GM19397 (cell line): ENCODE measurements at regions not wholly inside any gene's neighbourhood (a gene's known extent, or its start where the extent isn't known, plus 50 kb on each side); places are given as distances from the start of the nearest gene placed in this dataset.
"Not testable (repeated sequence)": the region's sequence is repeated elsewhere in the genome, so short reads cannot be mapped to it uniquely, and the experiment has no call there.

Experiments
- ATAC-seq: cut with Tn5 transposase; IDR thresholded peaks from one replicate; pipeline ENCODE4 v1.9.1; 2021; ENCODE audit warnings: mild to moderate bottlenecking, moderate library complexity; ENCODE audit not compliant: unreplicated experiment

DNA sequence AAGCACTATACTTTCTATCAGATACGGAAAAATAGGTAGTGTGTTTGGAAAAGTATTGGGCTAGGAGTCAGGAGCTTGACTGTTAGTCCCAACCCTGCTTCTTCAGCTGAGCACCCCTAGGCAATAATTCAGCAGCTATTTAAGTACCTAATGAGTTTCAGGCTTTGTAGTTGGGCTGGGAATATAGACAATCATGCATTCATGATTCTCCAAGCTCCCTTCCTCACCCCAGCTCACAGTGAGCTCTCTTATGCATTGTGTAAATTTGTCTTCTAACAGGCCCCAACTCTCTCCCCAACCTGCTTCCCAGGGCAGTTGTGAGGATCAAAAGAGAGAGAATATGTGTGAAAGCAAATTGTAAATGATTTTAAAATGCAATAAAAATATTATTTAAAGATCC lies 201.2 kb downstream of the MSX2 start:
- ATAC-seq = no peak

DNA sequence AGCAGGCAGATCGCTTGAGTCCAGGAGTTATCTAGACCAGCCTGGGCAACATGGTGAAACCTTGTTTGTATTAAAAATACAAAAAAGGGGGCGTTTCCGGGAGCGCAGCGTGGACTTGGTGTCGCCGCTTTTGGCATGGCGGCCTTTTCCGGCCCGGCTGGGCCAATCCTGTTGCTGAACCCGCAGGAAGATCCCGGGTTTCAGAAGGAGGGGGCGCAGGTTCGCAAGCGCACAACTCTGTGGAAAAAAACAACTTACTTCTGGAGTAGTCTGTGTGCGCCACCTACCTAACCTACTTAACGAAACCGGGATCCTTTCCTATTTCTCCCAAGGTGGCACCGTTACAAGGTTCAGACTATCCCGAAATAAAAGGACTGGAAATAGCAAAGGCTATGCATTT lies 198.6 kb downstream of the MSX2 start:
- no peak for ATAC-seq

DNA sequence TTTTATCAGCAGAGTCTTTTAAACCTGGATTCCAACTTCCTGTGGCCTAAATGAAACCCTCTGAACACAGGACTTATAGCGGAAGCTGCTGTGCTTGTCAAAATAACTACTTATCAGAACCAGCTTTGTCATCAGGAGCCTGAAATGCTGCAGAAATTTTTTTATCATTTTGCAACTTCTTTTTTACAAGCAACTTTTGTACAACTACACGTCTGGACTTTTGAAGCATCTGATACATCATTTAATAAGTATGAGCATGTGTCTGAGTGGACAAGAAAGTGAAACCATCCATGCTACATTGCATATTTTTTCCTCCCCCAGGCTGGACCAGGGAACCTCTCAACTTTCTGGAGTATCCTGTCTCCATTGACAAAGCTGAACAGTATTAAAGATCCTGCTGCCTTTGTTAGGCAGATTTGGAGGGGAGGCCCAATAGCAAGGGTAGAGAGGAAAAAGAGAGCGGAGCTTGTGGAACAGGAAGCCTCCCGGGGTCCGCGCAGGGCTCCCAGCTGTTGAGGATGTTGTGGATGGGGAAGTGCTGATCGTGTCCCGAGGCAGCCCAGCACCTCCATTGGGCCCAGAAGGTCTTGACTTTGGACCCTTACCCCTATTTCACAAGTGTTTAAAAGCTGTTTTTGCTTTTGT lies 196.6 kb downstream of the MSX2 start:
- no peak for ATAC-seq

DNA sequence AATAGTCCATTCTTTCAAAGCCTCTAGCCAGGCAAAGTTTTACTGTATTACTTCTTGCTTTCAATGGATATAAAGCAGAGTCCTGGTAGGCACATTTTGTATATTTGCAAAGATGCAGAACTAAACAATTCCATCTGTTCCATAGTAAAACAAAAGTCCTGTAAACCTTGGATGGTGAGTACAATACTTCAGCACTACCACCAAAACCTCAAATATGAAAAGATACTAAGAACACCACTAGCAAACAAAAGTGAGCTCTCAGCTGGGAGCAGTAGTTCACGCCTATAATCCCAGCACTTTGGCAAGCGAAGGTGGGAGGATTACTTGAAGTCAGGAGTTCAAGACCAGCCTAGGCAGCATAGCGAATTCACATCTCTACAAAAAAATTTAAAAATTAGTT lies 195.0 kb downstream of the MSX2 start:
- ATAC-seq = no peak

- ATAC-seq = no peak
Observed at GRCh38 chr5:174918655-174919054, 194.3 kb downstream of the MSX2 start.

DNA sequence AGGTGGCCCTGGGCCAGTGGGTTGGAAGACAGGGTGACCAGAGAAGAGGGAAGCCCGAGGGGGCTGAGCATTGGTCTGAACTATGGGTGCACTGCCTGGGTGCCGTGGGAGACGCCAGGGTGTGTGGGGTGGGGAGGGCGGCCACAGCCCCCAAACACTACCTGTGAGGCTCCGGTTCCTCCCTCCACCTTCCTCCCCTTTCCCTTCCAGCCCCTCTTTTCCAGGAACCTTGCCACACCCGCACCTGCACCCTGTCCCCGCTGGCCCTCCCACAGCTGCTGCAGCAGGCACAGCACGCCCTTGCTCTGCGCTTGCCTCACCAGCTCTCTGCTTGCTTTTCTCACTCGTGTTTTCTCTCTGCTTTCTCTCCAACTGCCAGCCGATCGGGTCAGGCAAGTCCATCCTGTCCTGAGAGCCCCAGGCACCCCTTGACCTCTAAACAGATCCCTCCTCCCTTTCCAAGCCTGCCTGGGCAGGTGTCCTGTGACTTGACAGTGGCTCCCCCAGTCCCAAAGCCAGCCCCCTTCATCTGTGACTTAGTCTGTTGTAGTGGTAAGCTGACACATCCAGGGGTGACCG lies 193.7 kb downstream of the MSX2 start:
- no peak for ATAC-seq

GRCh38 chr5:174917435-174917834 lies 193.1 kb downstream of the MSX2 start:
- not testable (repeated sequence) for ATAC-seq

- not testable (repeated sequence) for ATAC-seq
Observed at GRCh38 chr5:174916924-174917323, 192.5 kb downstream of the MSX2 start.

GRCh38 chr5:174916227-174916626 lies 191.8 kb downstream of the MSX2 start:
- ATAC-seq = no peak

GRCh38 chr5:174911118-174911517 lies 186.7 kb downstream of the MSX2 start:
- no peak for ATAC-seq

DNA sequence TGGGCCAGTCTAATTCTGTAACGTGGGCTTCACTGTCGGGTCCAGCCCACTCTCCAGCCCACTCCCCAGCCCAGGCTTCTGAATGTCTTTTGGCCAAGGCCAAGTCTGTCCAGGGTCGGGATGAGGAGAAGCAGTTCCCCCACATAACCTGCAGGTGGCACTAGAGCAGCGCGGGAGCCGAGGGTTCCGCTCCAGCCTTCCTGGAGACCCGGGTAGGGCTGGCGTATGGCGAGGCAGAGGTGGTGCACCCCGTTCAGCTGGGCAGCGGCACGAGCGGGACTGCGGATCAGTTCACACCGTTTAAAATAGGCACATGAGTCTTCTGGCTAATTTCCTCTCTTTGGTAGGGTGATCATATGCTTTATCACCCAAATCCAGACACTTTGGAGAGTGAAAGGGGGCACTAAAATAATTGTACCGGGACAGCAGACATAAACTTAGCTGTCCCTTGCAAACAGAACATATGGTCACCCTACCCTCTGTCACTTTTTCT lies 185.9 kb downstream of the MSX2 start:
- ATAC-seq = peak; percentile 86

GRCh38 chr5:174903172-174903732 lies 178.9 kb downstream of the MSX2 start:
- no peak for ATAC-seq

DNA sequence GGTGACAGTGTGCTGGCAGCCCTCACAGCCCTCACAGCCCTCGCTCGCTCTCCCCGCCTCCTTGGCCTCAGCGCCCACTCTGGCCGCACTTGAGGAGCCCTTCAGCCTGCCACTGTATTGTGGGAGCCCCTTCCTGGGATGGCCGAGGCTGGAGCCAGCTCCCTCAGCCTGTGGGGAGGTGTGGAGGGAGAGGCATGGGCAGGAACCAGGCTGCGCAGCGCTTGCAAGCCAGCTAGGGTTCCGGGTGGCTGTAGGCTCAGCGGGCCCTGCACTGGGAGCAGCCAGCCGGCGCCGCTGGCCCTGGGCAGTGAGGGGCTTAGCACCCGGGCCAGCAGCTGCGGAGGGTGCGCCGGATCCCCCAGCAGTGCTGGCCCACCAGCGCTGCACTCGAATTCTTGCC lies 177.0 kb downstream of the MSX2 start:
- no peak for ATAC-seq

GRCh38 chr5:174900240-174900865 lies 176.0 kb downstream of the MSX2 start:
- ATAC-seq = no peak

GRCh38 chr5:174897281-174897950 lies 173.0 kb downstream of the MSX2 start:
- ATAC-seq = no peak

DNA sequence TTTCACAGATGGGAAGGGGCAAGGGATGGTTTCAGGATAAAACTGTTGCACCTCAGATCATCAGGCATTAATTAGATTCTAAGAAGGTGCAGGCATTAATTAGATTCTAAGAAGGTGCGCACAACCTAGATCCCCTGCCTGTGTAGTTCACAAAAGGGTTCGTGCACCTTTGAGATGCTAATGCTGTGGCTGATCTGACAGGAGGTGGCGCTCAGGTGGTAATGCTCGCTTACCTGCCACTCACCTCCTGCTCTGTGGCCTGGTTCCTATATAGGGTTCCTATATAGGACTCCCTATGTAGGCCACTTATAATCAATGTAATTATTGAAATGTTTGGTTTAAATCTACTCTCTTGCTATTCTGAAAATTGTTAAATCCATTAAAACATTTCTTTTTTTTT lies 171.0 kb downstream of the MSX2 start:
- no peak for ATAC-seq

DNA sequence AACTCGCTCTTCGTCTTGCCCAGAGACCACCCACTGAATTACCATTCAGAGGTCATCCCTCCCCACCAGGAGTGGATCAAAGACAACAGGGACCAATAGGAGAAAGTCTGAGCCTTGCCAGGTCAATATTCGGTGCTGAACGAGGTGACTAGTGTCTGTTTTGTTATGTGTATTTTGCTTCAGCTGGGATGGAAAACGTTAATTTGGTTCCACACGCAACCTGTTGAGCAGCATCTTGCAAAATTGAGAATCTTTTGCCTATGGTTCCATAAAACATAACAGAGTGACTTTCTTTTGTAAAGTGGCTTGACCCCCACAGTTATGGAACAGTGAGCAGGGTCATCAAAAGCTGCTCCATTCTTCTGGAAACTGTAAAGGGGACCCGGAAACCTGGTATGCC lies 168.4 kb downstream of the MSX2 start:
- ATAC-seq = no peak

DNA sequence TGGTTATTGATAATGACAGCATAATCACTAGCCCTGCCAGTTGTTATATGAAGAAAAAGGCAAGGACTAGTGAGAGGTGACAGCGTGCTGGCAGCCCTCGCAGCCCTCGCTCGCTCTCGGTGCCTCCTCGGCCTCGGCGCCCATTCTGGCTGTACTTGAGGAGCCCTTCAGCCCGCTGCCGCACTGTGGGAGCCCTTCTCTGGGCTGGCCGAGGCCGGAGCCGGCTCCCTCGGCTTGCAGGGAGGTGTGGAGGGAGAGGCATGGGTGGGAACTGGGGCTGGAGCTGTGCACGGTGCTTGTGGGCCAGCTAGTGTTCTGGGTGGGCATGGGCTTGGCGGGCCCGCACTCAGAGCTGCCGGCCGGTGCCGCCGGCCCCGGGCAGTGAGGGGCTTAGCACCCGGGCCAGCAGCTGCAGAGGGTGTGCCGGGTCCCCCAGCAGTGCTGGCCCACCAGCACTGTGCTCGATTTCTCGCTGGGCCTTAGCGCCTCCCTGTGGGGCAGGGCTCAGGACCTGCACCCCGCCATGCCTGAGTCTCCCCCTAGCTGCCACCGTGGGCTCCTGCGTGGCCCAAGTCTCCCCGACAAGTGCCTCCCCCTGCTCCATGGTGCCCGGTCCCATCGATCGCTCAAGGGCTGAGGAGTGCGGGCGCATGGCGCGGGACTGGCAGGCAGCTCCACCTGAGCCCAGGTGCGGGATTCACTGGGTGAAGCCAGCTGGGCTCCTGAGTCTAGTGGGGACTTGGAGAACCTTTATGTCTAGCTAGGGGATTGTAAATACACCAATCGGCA lies 156.2 kb downstream of the MSX2 start:
- ATAC-seq = not testable (repeated sequence)

DNA sequence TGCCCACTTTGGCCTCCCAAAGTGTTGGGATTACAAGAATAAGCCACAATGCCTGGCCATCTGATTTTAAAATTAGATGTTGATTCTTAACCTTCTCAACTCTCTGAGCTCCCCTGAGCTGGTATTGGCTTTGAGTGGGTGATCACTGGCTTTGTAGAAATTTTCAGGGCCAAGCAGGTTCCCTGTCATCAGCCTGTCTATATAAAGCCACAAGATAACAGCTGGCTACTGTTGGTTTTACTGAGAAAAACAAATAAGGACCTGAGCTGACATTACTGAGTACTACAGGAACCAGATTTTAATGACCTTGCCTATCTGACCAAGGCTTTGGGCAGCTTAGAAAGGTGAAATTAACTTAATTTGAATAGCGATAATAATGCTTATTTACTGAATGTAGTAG lies 153.6 kb downstream of the MSX2 start:
- no peak for ATAC-seq

DNA sequence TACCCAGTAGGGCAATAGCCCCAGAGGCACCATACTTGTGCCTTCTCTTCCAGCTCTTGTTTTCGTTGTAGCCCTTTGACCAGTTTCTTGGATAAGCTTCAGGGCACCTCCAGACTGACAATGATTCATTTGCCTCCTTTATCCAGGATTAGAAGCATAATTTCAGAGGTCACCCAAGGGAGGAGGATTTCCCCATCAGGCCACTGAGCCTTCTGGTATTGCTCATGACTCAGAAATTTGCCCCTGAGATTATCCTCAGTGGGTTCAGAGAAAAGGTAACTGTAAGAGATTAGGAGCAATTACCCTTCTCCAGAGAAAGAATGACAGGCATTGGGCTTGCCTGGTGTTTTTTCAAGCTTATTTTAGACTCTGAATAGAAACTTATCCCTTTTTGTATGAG lies 147.9 kb downstream of the MSX2 start:
- no peak for ATAC-seq

- no peak for ATAC-seq
Observed at GRCh38 chr5:174852143-174852542, 127.8 kb downstream of the MSX2 start.
